H1 (cell line): ENCODE measurements at regions not wholly inside any gene's neighbourhood (a gene's known extent, or its start where the extent isn't known, plus 50 kb on each side); places are given as distances from the start of the nearest gene placed in this dataset.

Experiments used
- CTCF ChIA-PET: fragments of 300-600 bp; sonication (Branson Sonifier 250); formaldehyde crosslinking; loops from one replicate; lab custom pipeline; 2021; ENCODE audit not compliant: partially characterized antibody; lab: Charles Lee
- POLR2A ChIA-PET: fragments of 300-600 bp; sonication (Branson Sonifier 250); formaldehyde crosslinking; loops from one replicate; lab custom pipeline; 2021; ENCODE audit warnings: inconsistent platforms; ENCODE audit not compliant: partially characterized antibody; lab: Charles Lee
- DNase-seq, 2 experiments: peaks; one replicate each; pipeline versions ENCODE4 v3.0.0 to v3.0.0-alpha.2; 2010 to 2022; ENCODE audit warnings: low spot score in 2 of 2, low read depth in 1 of 2, mixed read lengths in 1 of 2
- FAIRE-seq: peaks from 2 replicates; lab custom pipeline; 2011; peaks lifted over from hg19 to GRCh38; lab: Jason Lieb, UNC
- H2AFZ ChIP-seq: 2 replicates; pipeline ENCODE4 v1.8.1; 2012; ENCODE audit warnings: low read length, inconsistent platforms
- H2AK5ac ChIP-seq: 2 replicates; pipeline ENCODE4 v1.6.1; 2013; ENCODE audit warnings: low read depth, low read length
- H2BK120ac ChIP-seq: replicated peaks from 2 replicates; pipeline ENCODE3; 2013; ENCODE audit warnings: low read depth, low read length, inconsistent platforms
- H2BK12ac ChIP-seq: 2 replicates; pipeline ENCODE4 v1.6.1; 2013; ENCODE audit warnings: low read depth, low read length
- H2BK15ac ChIP-seq: 2 replicates; pipeline ENCODE4 v1.6.1; 2013; ENCODE audit warnings: low read length
- H2BK20ac ChIP-seq: 2 replicates; pipeline ENCODE4 v1.6.1; 2013; ENCODE audit warnings: low read length
- H2BK5ac ChIP-seq: 2 replicates; pipeline ENCODE4 v1.6.1; 2013; ENCODE audit warnings: low read depth, low read length
- H3K14ac ChIP-seq: 2 replicates; pipeline ENCODE4 v1.6.1; 2013; ENCODE audit warnings: inconsistent platforms; ENCODE audit not compliant: insufficient read length
- H3K18ac ChIP-seq: 2 replicates; pipeline ENCODE4 v1.6.1; 2013; ENCODE audit warnings: low read length; ENCODE audit errors: extremely low read depth
- H3K23ac ChIP-seq: 2 replicates; pipeline ENCODE4 v1.6.1; 2013; ENCODE audit warnings: inconsistent platforms; ENCODE audit not compliant: insufficient read length
- H3K23me2 ChIP-seq: 2 replicates; pipeline ENCODE4 v1.6.1; 2013; ENCODE audit warnings: low read depth, low read length
- H3K27ac ChIP-seq: 2 replicates; pipeline ENCODE4 v1.6.1; 2011; ENCODE audit warnings: low read depth, low read length, inconsistent platforms
- H3K27me3 ChIP-seq, 4 experiments: replicated peaks in 1 of 4; 1 replicate in 1 of 4; 2 replicates in 3 of 4; pipeline versions ENCODE4 v1.6.1 to v1.8.1; 2011 to 2013; ENCODE audit warnings: low read length in 3 of 4, mild to moderate bottlenecking in 3 of 4, inconsistent platforms in 2 of 4, mixed read lengths in 2 of 4, moderate library complexity in 1 of 4; ENCODE audit not compliant: control insufficient read depth in 3 of 4, insufficient read depth in 3 of 4; ENCODE audit errors: extremely low read depth in 1 of 4
- H3K36me3 ChIP-seq, 4 experiments: 2 replicates each; pipeline versions ENCODE4 v1.6.1 to v1.8.1; 2011 to 2013; ENCODE audit warnings: mild to moderate bottlenecking in 4 of 4, low read length in 3 of 4, moderate library complexity in 2 of 4, control low read depth in 1 of 4, inconsistent platforms in 1 of 4; ENCODE audit not compliant: insufficient read depth in 4 of 4, control insufficient read depth in 2 of 4
- H3K4ac ChIP-seq: replicated peaks from 2 replicates; pipeline ENCODE3; 2013; ENCODE audit warnings: low read length, low read depth, mixed read lengths, inconsistent platforms; ENCODE audit not compliant: insufficient read length
- H3K4me1 ChIP-seq, 4 experiments: replicated peaks in 1 of 4; 1 replicate in 1 of 4; 2 replicates in 3 of 4; pipeline versions ENCODE4 v1.6.1 to v1.8.1; 2011 to 2013; ENCODE audit warnings: low read length in 3 of 4, inconsistent platforms in 2 of 4, mixed read lengths in 1 of 4; ENCODE audit not compliant: insufficient read depth in 4 of 4, control insufficient read depth in 3 of 4
- H3K4me2 ChIP-seq, 2 experiments: 2 replicates each; pipeline versions ENCODE4 v1.6.1 to v1.8.1; 2011 to 2013; ENCODE audit warnings: low read depth in 2 of 2, low read length in 2 of 2, control low read depth in 1 of 2, inconsistent platforms in 1 of 2, mild to moderate bottlenecking in 1 of 2; ENCODE audit not compliant: insufficient read depth in 1 of 2
- H3K4me3 ChIP-seq, 4 experiments: fragments of 200-600, 300-600 bp in 1 of 4; sonication (generic), shearing (Covaris generic), sonication (Bioruptor Twin) in 1 of 4; 2 replicates each; pipeline versions ENCODE4 v1.5.1 to v1.8.1; 2011 to 2016; ENCODE audit warnings: low read length in 4 of 4, low read depth in 3 of 4, control low read depth in 2 of 4, inconsistent platforms in 2 of 4, mild to moderate bottlenecking in 2 of 4, mixed read lengths in 1 of 4, moderate library complexity in 1 of 4; ENCODE audit not compliant: insufficient read depth in 2 of 4; ENCODE audit errors: extremely low read depth in 1 of 4
- H3K56ac ChIP-seq: replicated peaks from 2 replicates; pipeline ENCODE3; 2013; ENCODE audit warnings: low read depth, mild to moderate bottlenecking, mixed read lengths, low read length, inconsistent platforms; ENCODE audit not compliant: insufficient read length
- H3K79me1 ChIP-seq: 2 replicates; pipeline ENCODE4 v1.6.1; 2013; ENCODE audit warnings: low read depth, low read length, control low read depth
- H3K79me2 ChIP-seq, 2 experiments: 2 replicates each; pipeline versions ENCODE4 v1.6.1 to v1.8.1; 2012 to 2013; ENCODE audit warnings: low read length in 2 of 2, mild to moderate bottlenecking in 2 of 2, inconsistent platforms in 1 of 2; ENCODE audit not compliant: insufficient read depth in 2 of 2, control insufficient read depth in 1 of 2
- H3K9ac ChIP-seq, 4 experiments: replicated peaks in 1 of 4; 1 replicate in 1 of 4; 2 replicates in 3 of 4; pipeline versions ENCODE4 v1.6.1 to v1.8.1; 2011 to 2013; ENCODE audit warnings: low read depth in 3 of 4, low read length in 3 of 4, control low read depth in 2 of 4, mild to moderate bottlenecking in 2 of 4, moderate library complexity in 2 of 4, inconsistent platforms in 1 of 4; ENCODE audit errors: extremely low read depth in 1 of 4
- H3K9me3 ChIP-seq, 2 experiments: 2 replicates each; pipeline versions ENCODE4 v1.6.1 to v1.8.1; 2012 to 2013; ENCODE audit warnings: mild to moderate bottlenecking in 2 of 2, moderate library complexity in 2 of 2, control low read depth in 1 of 2, inconsistent platforms in 1 of 2, low read depth in 1 of 2, low read length in 1 of 2, mixed read lengths in 1 of 2; ENCODE audit not compliant: insufficient read depth in 2 of 2
- H4K20me1 ChIP-seq, 2 experiments: replicated peaks in 1 of 2; 2 replicates each; pipeline versions ENCODE3 to v1.8.1; 2011 to 2013; ENCODE audit warnings: inconsistent platforms in 2 of 2, low read length in 2 of 2, mild to moderate bottlenecking in 1 of 2; ENCODE audit not compliant: insufficient read depth in 2 of 2, control insufficient read depth in 1 of 2
- H4K5ac ChIP-seq: 2 replicates; pipeline ENCODE4 v1.6.1; 2013; ENCODE audit warnings: low read length, low read depth, mixed read lengths, inconsistent platforms; ENCODE audit not compliant: insufficient read length
- H4K8ac ChIP-seq: 2 replicates; pipeline ENCODE4 v1.8.0; 2013; ENCODE audit warnings: mild to moderate bottlenecking, moderate library complexity, low read length, inconsistent platforms; ENCODE audit not compliant: insufficient read depth; ENCODE audit errors: extremely low read depth
- H4K91ac ChIP-seq: replicated peaks from 2 replicates; pipeline ENCODE3; 2013; ENCODE audit warnings: low read length, mixed read lengths, inconsistent platforms; ENCODE audit not compliant: insufficient read length
- ATF3 ChIP-seq: IDR thresholded peaks from 2 replicates; pipeline ENCODE4 v1.6.1; 2011; ENCODE audit warnings: low read depth, mild to moderate bottlenecking, low read length; ENCODE audit not compliant: insufficient read depth
- BRCA1 ChIP-seq: IDR thresholded peaks from 2 replicates; pipeline ENCODE4 v1.6.1; 2012; ENCODE audit warnings: low read depth, low read length, improper control_type of control experiment
- CTCF ChIP-seq, 3 experiments: IDR thresholded peaks; 1 replicate in 2 of 3; 2 replicates in 1 of 3; pipeline versions ENCODE4 v1.5.1 to v1.6.1; 2011; ENCODE audit warnings: low read length in 3 of 3, mild to moderate bottlenecking in 3 of 3, inconsistent platforms in 2 of 3, low read depth in 1 of 3, moderate library complexity in 1 of 3; ENCODE audit not compliant: insufficient read depth in 1 of 3; ENCODE audit errors: control extremely low read depth in 1 of 3
- HDAC6 ChIP-seq: IDR thresholded peaks from one replicate; pipeline ENCODE4 v1.7.1; 2012; ENCODE audit warnings: low read depth, mild to moderate bottlenecking, inconsistent platforms, low read length, moderate library complexity
- NANOG ChIP-seq: IDR thresholded peaks from 2 replicates; pipeline ENCODE4 v1.6.1; 2011; ENCODE audit warnings: low read length, low read depth, mild to moderate bottlenecking, inconsistent platforms; ENCODE audit not compliant: insufficient read depth, poor library complexity, severe bottlenecking
- TAF1 ChIP-seq: IDR thresholded peaks from 2 replicates; pipeline ENCODE4 v1.6.1; 2011; ENCODE audit warnings: mild to moderate bottlenecking, low read depth, low read length
- TCF12 ChIP-seq: IDR thresholded peaks from 2 replicates; pipeline ENCODE4 v1.6.1; 2011; ENCODE audit warnings: low read depth, mild to moderate bottlenecking, low read length
- TEAD4 ChIP-seq: IDR thresholded peaks from 2 replicates; pipeline ENCODE4 v1.6.1; 2012; ENCODE audit warnings: low read depth, low read length, inconsistent platforms, mixed read lengths
- ZNF274 ChIP-seq: IDR thresholded peaks from 2 replicates; pipeline ENCODE4 v1.7.0; 2012; ENCODE audit warnings: low read length, borderline replicate concordance; ENCODE audit errors: extremely low read depth
- WGBS, 2 experiments: shearing (Covaris generic) in 1 of 2; methylation state at CpG; one replicate each; pipeline versions ENCODE4 v1.1.6 to v1.1.7; 2013 to 2015; ENCODE audit warnings: low lambda C conversion rate in 2 of 2, mixed read lengths in 2 of 2, inconsistent platforms in 1 of 2, low coverage in 1 of 2, missing lambda C conversion rate in 1 of 2; ENCODE audit not compliant: insufficient replicate concordance in 2 of 2, insufficient coverage in 1 of 2, insufficient read length in 1 of 2; ENCODE audit errors: extremely low coverage in 1 of 2, missing lambda C conversion rate in 1 of 2; 5-methylcytosine and 5-hydroxymethylcytosine counted together
- TF ChIP-seq, protein P1 (sequence below): IDR thresholded peaks from 2 replicates; pipeline ENCODE4 v1.6.1; 2012; ENCODE audit warnings: low read length, inconsistent platforms

DNA sequence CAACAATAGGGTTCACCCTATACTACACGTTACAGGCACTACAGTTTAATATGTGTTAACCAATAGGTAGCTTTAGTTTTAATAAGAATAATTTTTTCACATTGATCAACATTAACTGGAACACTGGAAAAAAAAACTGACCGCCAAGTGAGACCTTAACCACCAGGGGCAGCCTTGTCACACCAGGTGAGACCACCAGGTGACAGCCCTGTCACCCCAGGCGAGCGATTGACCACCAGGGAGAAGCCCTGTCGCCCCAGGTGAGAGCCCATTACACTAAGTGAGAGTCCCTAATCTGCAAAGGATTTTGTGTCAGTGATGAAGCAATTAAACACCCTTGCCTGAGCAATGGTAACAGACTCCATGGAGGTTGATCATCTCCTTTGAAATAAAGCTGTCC is 75.4 kb upstream of the SYK start:
- Histone ChIP-seq H4K20me1 (no peaks in the 10 kb centered on the region), H4K5ac (no peak overlapping the region), H2BK12ac (no peak overlapping the region), H3K23ac (no peak overlapping the region), H3K56ac (no peak overlapping the region), H2BK120ac (no peak overlapping the region), H2AFZ (no peak overlapping the region), H3K36me3 (no peaks in the 10 kb centered on the region), H3K18ac (no peak overlapping the region), H3K27ac (no peak overlapping the region), H3K4me2 (no peak overlapping the region), H3K79me1 (no peaks in the 10 kb centered on the region), H3K9ac (no peak overlapping the region), H3K79me2 (no peaks in the 10 kb centered on the region), H2BK20ac (no peak overlapping the region), H3K14ac (no peak overlapping the region), H3K4ac (no peak overlapping the region), H2BK15ac (no peak overlapping the region), H3K4me1 (no peaks in the 10 kb centered on the region), H3K9me3 (no peaks in the 10 kb centered on the region), H3K23me2 (no peaks in the 10 kb centered on the region), H3K27me3 (no peaks in the 10 kb centered on the region), H2BK5ac (no peak overlapping the region), H4K91ac (no peak overlapping the region), H3K4me3 (no peak overlapping the region), H4K8ac (no peak overlapping the region), H2AK5ac (no peak overlapping the region)
- CTCF ChIA-PET: interaction anchor here (0.6 to 1.6 kb wide), 14 partner anchors 9 to 432 kb away, joined by 3 to 8 read pairs (median 4); no protein-coding TSS in a partner anchor
- POLR2A ChIA-PET: no interaction called here
- DNase-seq: peak in 1 of 2 experiments; percentile 51
- peak; percentile 39 for FAIRE-seq
- 66% methylated on average over 5 of the region's 5 CpGs; no CpG with 5 or more reads in 1 of the 2 experiments for WGBS, 2 experiments
- TF ChIP-seq ATF3 (no peak), HDAC6 (no peak), BRCA1 (no peak), TEAD4 (no peak), TCF12 (0 out of 2 replicates have a peak, but pooled peaks have one; percentile 40), ZNF274 (no peak), CTCF (IDR thresholded peaks at IDR 0.05; ENCODE audit: control extremely low read depth in 1 of 3, insufficient read depth in 1 of 3, low read depth in 1 of 3, low read length in 3 of 3) (peak; percentile 69 to 83 (median 75)), TAF1 (no peak), NANOG (peak; percentile 27)
- TF ChIP-seq, protein P1, sequence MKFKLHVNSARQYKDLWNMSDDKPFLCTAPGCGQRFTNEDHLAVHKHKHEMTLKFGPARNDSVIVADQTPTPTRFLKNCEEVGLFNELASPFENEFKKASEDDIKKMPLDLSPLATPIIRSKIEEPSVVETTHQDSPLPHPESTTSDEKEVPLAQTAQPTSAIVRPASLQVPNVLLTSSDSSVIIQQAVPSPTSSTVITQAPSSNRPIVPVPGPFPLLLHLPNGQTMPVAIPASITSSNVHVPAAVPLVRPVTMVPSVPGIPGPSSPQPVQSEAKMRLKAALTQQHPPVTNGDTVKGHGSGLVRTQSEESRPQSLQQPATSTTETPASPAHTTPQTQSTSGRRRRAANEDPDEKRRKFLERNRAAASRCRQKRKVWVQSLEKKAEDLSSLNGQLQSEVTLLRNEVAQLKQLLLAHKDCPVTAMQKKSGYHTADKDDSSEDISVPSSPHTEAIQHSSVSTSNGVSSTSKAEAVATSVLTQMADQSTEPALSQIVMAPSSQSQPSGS: no peak
